Osteoblast (primary cell): ENCODE measurements at regions not wholly inside any gene's neighbourhood (a gene's known extent, or its start where the extent isn't known, plus 50 kb on each side); places are given as distances from the start of the nearest gene placed in this dataset.

ENCODE experiments used
- DNase-seq: peaks from one replicate; pipeline ENCODE4 v3.0.0; 2011; ENCODE audit warnings: low spot score, mixed read lengths; ENCODE audit not compliant: insufficient read length; ENCODE audit errors: missing footprints
- H2AFZ ChIP-seq: 2 replicates; pipeline ENCODE4 v1.6.0; 2011; ENCODE audit warnings: mild to moderate bottlenecking, low read length
- H3K27ac ChIP-seq: 2 replicates; pipeline ENCODE4 v1.5.1; 2011; ENCODE audit warnings: mild to moderate bottlenecking, low read depth, low read length, moderate library complexity
- H3K27me3 ChIP-seq: 2 replicates; pipeline ENCODE4 v1.6.0; 2012; ENCODE audit warnings: mild to moderate bottlenecking, control low read depth, inconsistent platforms, low read length, moderate library complexity; ENCODE audit not compliant: insufficient read depth
- H3K36me3 ChIP-seq: 2 replicates; pipeline ENCODE4 v1.5.1; 2011; ENCODE audit warnings: mild to moderate bottlenecking, low read length, control low read depth, moderate library complexity; ENCODE audit not compliant: insufficient read depth
- H3K4me1 ChIP-seq: 2 replicates; pipeline ENCODE4 v1.5.1; 2011; ENCODE audit warnings: mild to moderate bottlenecking, low read length, control low read depth, moderate library complexity; ENCODE audit not compliant: insufficient read depth
- H3K4me2 ChIP-seq: 2 replicates; pipeline ENCODE4 v1.6.0; 2011; ENCODE audit warnings: mild to moderate bottlenecking, low read length; ENCODE audit not compliant: insufficient read depth
- H3K4me3 ChIP-seq: fragments of 200-600 bp; sonication (generic); 3 replicates; pipeline ENCODE4 v1.5.1; 2012; ENCODE audit warnings: mild to moderate bottlenecking, low read length, inconsistent platforms; ENCODE audit not compliant: insufficient read depth
- H3K79me2 ChIP-seq: 2 replicates; pipeline ENCODE4 v1.6.0; 2012; ENCODE audit warnings: mild to moderate bottlenecking, low read length, control low read depth, inconsistent platforms; ENCODE audit not compliant: insufficient read depth
- H3K9me3 ChIP-seq: 2 replicates; pipeline ENCODE4 v1.5.1; 2011; ENCODE audit warnings: low read depth, low read length, control low read depth
- H4K20me1 ChIP-seq: 2 replicates; pipeline ENCODE4 v1.6.0; 2012; ENCODE audit warnings: mild to moderate bottlenecking, low read length, control low read depth; ENCODE audit not compliant: insufficient read depth
- CTCF ChIP-seq: IDR thresholded peaks from 2 replicates; pipeline ENCODE4 v1.5.1; 2011; ENCODE audit warnings: mild to moderate bottlenecking, low read depth, low read length, moderate library complexity; ENCODE audit errors: extremely low read depth

GRCh38 chr12:89801284-89801683 is 92.6 kb upstream of the ATP2B1 start:
- Histone ChIP-seq H2AFZ (no peak overlapping the region), H3K27ac (no peak overlapping the region), H3K4me2 (no peak overlapping the region), H3K9me3 (no peaks in the 10 kb centered on the region), H3K27me3 (no peaks in the 10 kb centered on the region), H4K20me1 (no peaks in the 10 kb centered on the region), H3K4me1 (no peaks in the 10 kb centered on the region), H3K36me3 (no peaks in the 10 kb centered on the region), H3K4me3 (no peak overlapping the region), H3K79me2 (no peaks in the 10 kb centered on the region)
- no peak for TF ChIP-seq CTCF
- no peak for DNase-seq

GRCh38 chr12:89800435-89800834 is 91.8 kb upstream of the ATP2B1 start:
- Histone ChIP-seq H3K4me2 (no peak overlapping the region), H3K27me3 (no peaks in the 10 kb centered on the region), H3K36me3 (no peaks in the 10 kb centered on the region), H3K79me2 (no peaks in the 10 kb centered on the region), H3K4me1 (no peaks in the 10 kb centered on the region), H3K27ac (no peak overlapping the region), H4K20me1 (no peaks in the 10 kb centered on the region), H3K4me3 (no peak overlapping the region), H3K9me3 (no peaks in the 10 kb centered on the region), H2AFZ (peak overlapping the region; percentile 10)
- no peak for TF ChIP-seq CTCF
- DNase-seq, result no peak

- Histone ChIP-seq H3K79me2 (no peaks in the 10 kb centered on the region), H3K36me3 (no peaks in the 10 kb centered on the region), H4K20me1 (no peaks in the 10 kb centered on the region), H3K27ac (no peak overlapping the region), H3K27me3 (no peaks in the 10 kb centered on the region), H3K9me3 (no peaks in the 10 kb centered on the region), H3K4me2 (no peak overlapping the region), H3K4me1 (no peaks in the 10 kb centered on the region), H2AFZ (no peak overlapping the region), H3K4me3 (no peak overlapping the region)
- no peak for TF ChIP-seq CTCF
- DNase-seq, result no peak
Observed at GRCh38 chr12:89799316-89799715, 90.7 kb upstream of the ATP2B1 start.

- H3K27ac ChIP-seq, result no peak overlapping the region
- H3K36me3 ChIP-seq, result no peaks in the 10 kb centered on the region
- H3K79me2 ChIP-seq, result no peaks in the 10 kb centered on the region
- no peaks in the 10 kb centered on the region for H3K27me3 ChIP-seq
- no peak overlapping the region for H2AFZ ChIP-seq
- H3K4me3 ChIP-seq, result no peak overlapping the region
- TF ChIP-seq CTCF, result no peak
- DNase-seq, result no peak
- no peak overlapping the region for H3K4me2 ChIP-seq
- no peaks in the 10 kb centered on the region for H3K9me3 ChIP-seq
- no peaks in the 10 kb centered on the region for H3K4me1 ChIP-seq
- H4K20me1 ChIP-seq, result no peaks in the 10 kb centered on the region
Observed at GRCh38 chr12:89797436-89797835, 88.8 kb upstream of the ATP2B1 start.
